HG02642 (cell line): ENCODE measurements at regions not wholly inside any gene's neighbourhood (a gene's known extent, or its start where the extent isn't known, plus 50 kb on each side); places are given as distances from the start of the nearest gene placed in this dataset.
"Not testable (repeated sequence)": the region's sequence is repeated elsewhere in the genome, so short reads cannot be mapped to it uniquely, and the experiment has no call there.

Source experiments
- ATAC-seq: cut with Tn5 transposase; IDR thresholded peaks from one replicate; pipeline ENCODE4 v1.9.1; 2021; ENCODE audit warnings: mild to moderate bottlenecking; ENCODE audit not compliant: unreplicated experiment, poor library complexity

DNA sequence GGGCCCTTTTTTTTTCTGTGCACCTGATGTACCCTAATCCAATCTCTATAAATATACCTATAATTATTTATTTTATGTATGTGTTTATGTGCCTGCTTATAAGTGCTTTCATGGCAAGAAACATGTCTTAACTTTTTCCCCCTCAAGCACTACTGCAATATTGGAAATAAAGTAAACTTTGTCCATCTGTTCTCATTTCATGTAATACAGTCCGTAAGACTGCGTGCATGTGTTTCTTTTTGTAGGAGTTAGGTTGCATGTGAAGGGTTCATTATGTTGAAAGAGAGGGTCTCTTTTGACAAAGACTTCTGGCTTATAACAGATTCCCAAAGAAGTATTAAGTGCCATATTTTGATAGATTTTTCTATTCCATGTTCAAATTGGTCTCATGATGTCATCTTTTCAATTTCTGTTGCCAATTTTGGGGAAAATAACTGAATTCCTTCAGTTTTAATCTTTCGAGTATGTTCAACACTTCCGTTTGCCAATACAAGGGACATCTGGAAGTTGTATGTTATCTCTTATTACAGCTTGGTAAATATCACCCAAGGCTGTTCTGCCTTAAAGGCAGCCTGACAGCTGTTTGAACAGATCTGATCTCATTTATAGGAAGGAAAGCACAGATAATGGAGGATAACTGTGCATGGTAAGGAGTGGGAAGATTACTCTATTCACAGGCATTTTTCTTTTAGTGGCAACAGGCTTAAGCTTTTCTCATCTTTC, 273.1 kb upstream of the SGO1 start:
- ATAC-seq, result no peak

DNA sequence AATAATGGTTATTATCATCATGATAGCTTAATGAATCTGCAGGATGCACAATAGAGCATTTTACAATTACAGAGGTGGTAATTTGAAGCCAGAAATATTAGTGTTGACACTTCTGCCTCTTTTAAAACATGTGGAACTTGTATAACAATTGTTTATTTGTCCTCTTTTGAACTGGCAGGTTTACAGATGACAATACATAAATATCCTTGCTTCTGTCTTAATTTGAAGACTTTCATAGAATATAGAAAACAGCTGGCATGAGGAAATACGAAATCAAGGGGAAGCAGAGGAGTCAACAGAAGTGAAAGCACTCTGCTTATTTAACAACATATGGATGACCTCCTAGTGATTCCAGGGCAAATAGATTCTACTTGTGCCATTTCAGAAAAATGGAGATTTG, 270.5 kb upstream of the SGO1 start:
- no peak for ATAC-seq

DNA sequence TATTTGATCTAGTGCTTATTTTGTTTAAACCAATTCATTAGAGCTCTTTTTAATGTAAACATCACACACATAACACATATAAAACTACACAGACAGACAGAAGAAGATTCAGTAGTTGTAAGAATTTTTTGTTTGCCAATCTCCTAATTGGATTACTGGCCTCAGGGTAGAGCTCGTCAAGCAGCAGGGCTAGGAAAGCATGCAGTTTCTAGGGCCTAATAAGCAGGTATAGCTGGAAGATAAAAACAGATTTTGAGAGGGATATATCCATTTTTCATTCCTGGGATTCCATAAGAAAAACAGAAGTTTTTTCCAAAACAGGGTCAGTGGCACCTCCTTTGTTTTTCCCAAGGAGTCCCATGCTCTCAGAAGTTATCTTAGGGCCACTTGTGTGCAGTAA, 265.2 kb upstream of the SGO1 start:
- no peak for ATAC-seq

DNA sequence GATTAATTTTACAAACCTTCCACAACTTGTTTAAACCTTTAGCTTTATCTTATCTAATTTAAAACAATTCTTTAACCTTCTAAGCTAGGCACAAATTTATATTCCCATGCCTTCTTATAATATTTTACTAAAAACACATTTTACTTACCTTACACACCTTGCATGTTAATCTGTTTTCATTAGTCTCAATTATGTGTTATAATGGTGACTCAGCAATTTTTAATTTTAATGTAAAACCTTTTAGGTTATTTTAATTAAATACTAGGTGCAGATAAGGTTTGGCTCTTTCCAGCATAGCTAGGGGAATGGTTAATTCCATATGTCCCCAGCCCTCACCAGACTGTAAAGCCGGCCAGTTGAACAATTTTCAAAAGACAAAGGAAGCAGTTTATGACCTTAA, 264.6 kb upstream of the SGO1 start:
- no peak for ATAC-seq

DNA sequence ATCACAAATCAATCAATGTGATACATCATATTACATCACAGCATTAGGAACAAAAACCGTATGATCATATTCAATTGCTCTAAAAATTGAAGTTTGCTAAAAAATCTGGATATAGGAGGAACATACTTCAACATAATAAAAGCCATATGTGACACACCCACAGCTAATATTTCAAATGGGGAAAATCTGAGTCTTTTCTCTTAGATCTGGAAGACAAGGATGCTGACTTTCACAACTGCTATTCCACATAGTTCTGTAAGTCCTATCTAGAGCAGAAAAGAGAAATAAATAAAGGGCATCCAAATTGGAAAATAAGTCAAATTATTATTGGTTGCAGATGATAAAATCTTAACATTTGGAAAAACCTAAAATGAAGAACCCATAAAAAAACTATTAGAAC, 256.8 kb upstream of the SGO1 start:
- ATAC-seq, result no peak

DNA sequence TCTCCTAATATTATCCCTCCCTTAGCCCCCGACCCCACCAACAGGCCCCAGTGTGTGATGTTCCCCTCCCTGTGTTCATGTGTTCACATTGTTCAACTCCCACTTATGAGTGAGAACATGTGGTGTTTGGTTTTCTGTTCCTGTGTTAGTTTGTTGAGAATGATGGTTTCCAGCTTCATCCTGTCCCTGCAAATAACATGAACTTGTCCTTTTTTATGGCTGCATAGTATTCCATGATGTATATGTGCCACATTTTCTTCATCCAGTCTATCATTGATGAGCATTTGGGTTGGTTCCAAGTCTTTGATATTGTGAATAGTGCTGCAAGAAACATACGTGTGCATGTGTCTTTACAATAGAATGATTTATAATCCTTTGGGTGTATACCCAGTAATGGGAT, 241.3 kb upstream of the SGO1 start:
- ATAC-seq, result not testable (repeated sequence)

DNA sequence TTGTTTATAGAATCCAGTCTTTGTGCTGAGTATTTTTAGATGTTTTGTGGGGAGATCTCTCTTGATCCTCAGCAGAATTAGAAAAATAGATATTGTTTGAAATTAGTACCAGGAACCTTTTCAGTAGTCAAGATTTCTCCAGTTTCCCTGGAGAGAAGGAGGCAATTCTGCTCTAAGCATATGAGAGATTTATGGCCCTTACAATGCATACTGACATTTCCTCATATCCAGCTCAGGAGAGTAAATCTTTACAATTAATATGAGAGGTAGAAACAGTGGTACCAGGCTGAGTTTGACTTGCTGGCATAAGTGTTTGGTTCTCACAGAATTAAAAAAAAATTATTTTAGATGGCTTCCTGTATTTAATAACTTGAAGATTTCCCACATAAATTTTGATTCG, 239.1 kb upstream of the SGO1 start:
- no peak for ATAC-seq

DNA sequence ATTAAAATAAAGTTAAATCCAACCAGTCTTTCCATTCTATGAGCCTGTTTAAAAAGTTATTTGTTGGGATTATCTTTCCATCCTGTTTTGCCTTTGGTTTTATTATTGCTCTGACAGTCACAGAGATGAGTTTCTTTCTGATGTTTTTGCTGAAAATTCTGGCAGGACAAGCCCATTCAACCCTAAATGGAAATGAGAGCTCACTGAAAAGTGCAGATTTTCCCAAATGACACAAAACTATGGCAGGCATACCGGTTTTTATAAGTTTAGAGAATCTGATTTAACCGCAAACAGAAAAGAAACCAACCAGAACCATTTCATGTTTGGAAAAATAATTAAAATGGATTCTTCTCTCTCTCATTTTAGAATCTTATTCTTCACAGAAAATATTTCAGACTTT, 238.1 kb upstream of the SGO1 start:
- no peak for ATAC-seq

DNA sequence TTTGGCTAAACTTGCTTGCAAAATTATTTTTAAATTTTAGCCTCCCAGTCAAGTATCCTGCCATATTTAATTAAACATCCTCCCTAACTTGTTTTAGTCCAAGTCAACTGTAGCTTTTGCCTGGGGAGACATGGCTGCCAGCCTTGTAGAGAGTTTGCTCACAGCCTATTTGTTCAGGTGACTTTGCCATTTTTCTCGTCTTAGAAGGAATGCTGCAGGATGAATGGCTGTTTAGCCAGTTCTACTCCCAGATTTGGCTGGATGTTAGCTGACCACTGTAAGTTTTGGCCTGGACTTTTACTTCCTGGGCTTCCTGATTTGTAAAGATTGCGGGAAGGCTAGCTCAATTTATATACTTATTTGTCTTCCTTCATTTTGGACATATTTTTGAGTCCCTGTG, 236.4 kb upstream of the SGO1 start:
- no peak for ATAC-seq

DNA sequence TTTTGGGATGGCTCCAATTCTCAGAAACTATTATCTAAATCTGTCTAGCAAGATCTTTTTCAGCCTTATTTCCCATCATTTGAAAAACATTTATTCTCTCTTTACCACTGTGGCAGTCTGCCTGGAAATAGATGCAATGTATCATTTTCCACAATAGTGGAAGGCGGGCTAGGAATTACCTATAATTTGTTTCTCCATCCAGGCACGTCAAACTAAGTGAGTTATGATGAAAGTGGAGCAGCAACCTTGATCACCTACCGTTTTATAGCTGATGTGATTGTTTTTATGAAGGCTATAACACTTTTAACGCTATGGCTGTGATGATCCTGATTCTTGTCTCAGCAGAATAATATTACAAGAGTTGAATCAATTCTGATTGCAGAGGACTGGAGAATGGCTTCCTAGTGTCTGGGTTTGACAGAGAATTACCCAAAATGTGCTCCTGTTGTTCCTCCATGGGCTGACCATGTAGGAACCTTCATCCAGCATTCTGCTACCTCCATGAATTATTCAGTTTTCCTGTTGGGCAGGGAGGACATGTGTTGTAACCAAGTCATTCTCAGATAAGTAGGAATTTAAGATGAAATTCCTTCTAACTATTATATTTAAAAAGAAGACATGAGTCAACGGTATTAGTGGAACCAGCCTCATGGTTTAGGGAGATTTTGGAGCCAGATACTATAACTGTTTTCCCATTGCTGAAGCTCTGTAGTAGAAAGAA, 231.5 kb upstream of the SGO1 start:
- ATAC-seq, result no peak

DNA sequence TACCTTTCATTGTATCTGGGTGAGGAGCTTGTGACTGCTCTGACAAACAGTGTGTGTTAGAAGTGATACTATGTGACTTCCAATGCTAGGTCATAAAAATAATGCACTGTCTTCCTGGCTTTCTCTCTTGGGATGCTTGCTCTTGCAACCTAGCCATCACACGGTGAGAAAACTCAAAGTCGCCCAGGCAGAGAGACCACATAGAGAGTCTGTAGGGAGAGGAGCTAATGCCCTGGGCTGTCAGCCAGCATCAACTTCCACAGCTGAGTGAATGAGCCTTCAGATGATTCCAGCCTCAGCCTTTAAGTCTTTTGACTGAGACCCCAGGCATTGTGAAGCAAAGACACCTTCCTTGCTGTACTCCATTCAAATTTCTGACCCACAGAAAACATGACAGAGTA, 220.6 kb upstream of the SGO1 start:
- ATAC-seq, result no peak

DNA sequence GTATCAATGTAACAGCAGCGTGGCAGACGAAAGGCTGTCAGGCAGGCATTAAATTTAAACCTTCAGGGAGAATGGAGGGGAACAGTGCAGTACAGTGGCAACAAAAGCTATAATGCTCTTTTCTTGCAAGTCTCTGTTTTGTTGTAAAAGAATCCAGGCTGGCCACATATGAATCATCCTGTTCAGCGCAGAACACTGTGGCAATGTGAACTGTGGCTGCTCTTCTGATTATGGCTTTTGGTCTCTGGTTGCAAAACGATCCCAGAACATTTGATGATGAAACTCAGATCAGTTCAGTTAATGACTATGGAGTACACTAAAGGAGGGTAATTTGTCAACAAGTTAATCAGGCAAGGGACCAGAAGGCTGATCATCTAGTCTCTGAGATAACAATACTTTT, 219.7 kb upstream of the SGO1 start:
- ATAC-seq, result no peak

DNA sequence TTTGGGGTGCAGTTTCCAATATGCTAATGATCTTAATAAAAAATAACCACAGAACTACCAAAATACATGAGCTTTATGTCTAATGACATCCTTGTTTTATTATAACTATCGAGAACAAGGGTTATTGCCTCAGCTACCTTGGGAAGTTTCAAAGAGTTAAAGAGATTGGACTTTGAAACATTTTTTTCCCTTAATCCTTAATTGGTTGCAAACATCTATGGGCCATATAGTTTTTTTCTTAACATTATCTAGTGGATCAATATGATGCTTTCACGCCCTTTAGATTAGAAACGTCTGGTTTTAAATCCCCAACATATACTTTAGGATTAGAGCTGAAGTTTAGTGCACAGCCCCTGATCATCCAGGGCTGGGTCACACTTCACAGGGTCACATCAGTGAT, 219.2 kb upstream of the SGO1 start:
- ATAC-seq, result no peak

DNA sequence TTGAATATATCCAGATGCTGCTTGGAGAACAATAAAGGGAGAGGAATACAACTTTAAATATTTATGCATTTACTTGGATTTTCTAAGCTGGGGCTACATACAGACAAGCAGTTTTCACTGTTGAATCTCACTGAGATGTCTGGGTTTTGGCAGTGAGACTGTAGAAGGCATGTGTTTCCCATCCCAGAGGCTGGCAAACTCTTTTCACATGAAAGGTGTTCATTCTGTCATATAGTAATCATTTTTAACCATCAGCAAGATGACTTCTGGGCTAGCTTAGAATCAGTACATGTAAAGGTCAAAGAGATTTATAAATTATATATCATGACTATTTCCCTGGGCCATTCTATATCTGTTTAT, 218.7 kb upstream of the SGO1 start:
- ATAC-seq, result no peak

DNA sequence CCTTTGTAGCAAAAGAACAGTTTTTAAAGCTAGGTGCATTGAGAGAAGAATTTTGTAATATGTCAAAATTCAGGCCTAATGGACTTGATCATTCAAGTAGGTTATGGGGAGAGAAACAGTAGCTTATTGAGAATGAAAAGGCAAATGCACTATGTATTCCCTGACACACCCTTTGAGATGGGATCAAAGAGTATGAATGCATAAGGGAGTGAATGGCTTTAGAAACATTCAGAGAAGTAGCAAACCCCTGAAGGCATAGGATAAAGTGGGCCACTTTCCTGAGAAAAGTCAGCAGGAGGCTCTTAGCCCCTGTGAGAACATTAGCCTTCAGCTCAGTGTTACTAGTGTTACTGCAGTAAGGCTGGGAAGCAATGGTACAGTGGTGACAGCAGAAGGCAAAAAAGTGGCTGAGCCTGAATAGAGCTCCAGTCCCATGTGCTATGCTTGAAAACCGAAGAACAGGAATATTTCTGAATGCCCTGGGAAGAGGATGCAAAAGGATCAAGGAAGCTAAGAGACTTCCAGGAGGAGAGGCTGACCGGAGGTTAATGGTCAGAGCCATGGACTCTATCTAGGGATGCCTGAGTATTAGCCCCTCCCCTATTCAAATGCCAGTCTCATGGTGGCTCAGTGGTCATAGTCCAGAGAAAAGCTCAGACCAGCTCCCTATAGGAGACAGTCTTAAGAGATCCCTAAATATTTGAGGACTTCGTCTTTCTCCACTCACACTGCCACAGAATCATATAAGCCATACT, 218.2 kb upstream of the SGO1 start:
- ATAC-seq, result no peak

DNA sequence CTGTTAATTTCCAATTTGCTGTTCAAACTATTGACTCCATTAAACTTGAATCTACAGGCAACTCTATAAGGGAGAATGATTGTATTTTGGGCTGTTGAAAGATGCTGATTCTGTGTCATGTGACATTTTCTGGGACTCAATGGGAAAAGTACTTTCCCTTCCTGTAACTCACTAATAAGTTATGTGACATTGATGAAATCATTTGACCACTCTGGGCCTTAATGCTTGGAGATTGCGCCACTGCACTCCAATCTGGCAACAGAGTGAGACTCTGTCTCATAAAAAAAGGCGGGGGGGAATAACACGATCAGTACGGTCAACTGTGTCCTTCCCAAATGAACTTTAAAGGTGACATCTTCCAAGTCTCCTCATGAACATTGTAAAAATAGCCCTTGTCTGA, 215.2 kb upstream of the SGO1 start:
- ATAC-seq, result no peak

DNA sequence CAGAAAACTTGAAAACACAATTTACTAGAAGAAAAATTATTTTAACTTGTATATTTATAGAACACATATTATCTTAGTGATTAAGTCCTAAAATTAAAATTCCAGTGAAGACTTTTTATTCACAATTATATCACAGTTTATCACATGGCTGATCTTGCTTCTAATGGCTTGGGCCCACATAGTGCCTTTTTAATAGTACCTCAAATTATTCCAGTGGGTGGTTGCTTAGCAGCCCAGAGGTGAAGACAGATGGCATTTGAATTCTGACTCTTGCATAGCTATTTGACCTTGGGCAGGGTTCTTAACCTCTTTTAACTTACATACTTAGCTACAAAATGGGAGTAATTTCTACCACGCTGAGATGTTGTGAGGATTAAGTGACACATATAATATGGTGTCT, 214.7 kb upstream of the SGO1 start:
- ATAC-seq, result no peak

DNA sequence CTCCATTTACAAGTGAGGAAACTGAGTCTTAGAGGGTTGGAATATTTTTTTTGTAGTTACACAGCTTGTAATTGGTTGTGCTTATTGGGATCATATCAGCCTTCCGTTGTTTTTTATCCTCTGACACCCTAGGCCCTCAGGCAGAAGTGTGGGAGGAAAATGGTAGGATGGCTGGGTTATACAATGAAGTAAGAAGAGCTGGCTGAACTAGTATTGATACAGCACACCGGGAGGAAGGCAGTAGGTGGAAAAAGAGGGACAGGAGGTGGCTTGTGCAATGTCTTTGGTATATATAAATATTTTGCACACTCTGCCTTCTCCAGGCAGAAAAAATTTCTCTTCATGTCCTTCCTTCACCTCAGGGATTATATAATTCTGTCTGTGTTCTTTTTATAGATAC, 214.3 kb upstream of the SGO1 start:
- ATAC-seq, result no peak

DNA sequence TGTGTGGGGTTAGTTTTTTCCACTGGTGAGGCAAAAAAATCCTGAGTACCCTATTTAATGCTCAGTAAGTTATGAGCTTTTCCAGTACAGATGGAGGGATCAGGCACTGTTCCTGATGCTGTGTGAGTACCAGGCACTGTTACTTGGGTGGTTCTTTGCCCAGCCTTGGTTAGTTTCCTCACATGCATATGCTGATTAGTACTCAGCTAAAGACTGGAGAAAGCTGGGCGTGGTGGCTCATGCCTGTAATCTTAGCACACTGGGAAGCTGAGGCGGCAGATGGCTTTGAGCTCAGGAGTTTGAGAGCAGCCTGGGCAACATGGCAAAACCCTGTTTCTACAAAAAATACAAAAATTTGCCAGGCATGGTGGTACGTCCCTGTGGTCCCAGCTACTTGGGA, 210.3 kb upstream of the SGO1 start:
- ATAC-seq, result no peak

DNA sequence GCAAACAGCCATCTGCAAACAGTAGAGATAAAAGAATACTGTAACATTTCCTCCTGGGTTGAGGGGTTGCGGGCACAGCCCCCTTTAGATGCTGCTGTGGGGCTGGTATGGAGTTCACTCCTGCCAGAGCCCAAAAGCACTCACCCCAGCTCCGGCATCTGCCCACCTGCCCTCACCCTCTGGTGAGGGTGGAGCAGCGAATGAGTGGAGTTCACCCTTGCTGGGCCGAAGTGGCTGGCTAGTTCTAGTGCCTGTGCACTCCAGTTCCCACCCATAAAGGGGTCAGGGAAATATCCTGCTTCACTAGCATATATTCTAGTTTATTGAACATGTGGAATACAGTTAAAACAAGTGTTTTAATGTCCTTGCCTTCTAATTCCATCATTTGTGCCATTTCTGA, 209.7 kb upstream of the SGO1 start:
- no peak for ATAC-seq

DNA sequence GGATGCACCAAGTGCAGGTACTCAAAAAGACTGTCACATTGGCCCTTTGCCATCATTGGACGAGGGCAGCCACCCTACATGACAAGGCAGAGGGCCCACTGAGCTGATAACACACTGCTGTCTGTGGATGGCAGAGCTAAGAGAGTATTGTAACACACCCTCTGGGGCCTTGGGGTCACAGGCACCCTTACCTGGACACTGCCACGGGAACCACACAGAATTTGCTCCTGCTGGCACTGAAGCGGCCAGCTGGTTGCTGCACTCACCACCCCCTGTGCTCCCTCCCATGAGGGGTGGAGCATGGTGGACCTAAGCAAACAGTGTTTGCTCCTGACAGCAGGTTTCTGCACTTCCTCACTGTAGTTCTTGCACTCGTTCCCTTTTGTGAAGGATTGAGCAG, 208.2 kb upstream of the SGO1 start:
- ATAC-seq, result no peak

DNA sequence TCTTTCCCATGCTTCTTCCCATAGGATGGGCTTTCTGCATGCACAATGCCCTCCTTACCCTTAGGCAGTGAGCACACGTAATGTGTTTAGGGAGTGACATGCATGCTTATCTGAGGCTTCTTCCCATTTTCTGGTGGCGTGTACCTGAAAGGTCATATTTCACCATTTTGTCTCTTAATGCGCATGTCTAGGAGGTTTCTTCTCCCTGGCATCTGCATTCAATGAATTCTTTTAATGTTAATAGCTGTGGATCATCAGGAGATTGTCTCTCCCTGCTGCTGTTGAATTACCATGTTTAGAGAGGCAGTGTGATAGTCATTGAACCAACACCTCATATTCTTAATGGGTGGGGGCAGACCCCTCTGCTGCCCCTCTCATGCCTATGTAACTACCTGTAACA, 205.6 kb upstream of the SGO1 start:
- no peak for ATAC-seq
